ENCODE measurements at regions not wholly inside any gene's neighbourhood (a gene's known extent, or its start where the extent isn't known, plus 50 kb on each side); places are given as distances from the start of the nearest gene placed in this dataset.

- TF ChIP-seq EZH2phosphoT487 (IDR thresholded peaks at IDR 0.05; ENCODE audit: borderline replicate concordance) (no peak), CTCF (conservative IDR thresholded peaks at IDR 0.05; ENCODE audit: low read length) (no peak)
- no peaks in the 10 kb centered on the region for H3F3A ChIP-seq (ENCODE audit: low read depth)
Observed at GRCh38 chr21:23986214-23986613, 1621.1 kb downstream of the MRPL39 start.

GRCh38 chr21:23982546-23982945 is 1624.7 kb downstream of the MRPL39 start:
- H4K20me1 ChIP-seq (ENCODE audit: insufficient read depth, low read length, poor library complexity, severe bottlenecking): no peaks in the 10 kb centered on the region
- H2AFZ ChIP-seq (ENCODE audit: low read length): no peak overlapping the region
- no peak overlapping the region for H3K4me2 ChIP-seq (ENCODE audit: low read depth, low read length, poor library complexity, severe bottlenecking)
- H3K4me1 ChIP-seq (ENCODE audit: insufficient read depth, low read length, poor library complexity, severe bottlenecking): peaks cover 18% of the 10 kb centered on the region
- no peaks in the 10 kb centered on the region for H3F3A ChIP-seq (ENCODE audit: low read depth)
- no peaks in the 10 kb centered on the region for H3K79me2 ChIP-seq (ENCODE audit: insufficient read depth, low read length)
- no peak overlapping the region for H3K9ac ChIP-seq (ENCODE audit: low read depth, low read length, poor library complexity, severe bottlenecking)
- no peaks in the 10 kb centered on the region; the same call in 1 of the 2 replicates for H3K9me3 ChIP-seq (ENCODE audit: insufficient read depth, low read depth, low read length)
- no peak overlapping the region for H3K4me3 ChIP-seq (ENCODE audit: low read length, poor library complexity, severe bottlenecking)
- no peak for TF ChIP-seq CTCF (conservative IDR thresholded peaks at IDR 0.05; ENCODE audit: low read length)
- TF ChIP-seq EZH2phosphoT487 (IDR thresholded peaks at IDR 0.05; ENCODE audit: borderline replicate concordance): no peak
- no peaks in the 10 kb centered on the region for H3K9me2 ChIP-seq (replicated peaks; ENCODE audit: low read depth, low read length)
- H3K36me3 ChIP-seq (ENCODE audit: insufficient read depth, low read length): no peaks in the 10 kb centered on the region
- H3K27me3 ChIP-seq (ENCODE audit: insufficient read depth, low read length, poor library complexity, severe bottlenecking): no peaks in the 10 kb centered on the region

More at GRCh38 chr21:23986214-23986613, 1621.1 kb downstream of the MRPL39 start:
- Histone ChIP-seq H3K9me2 (replicated peaks; ENCODE audit: low read depth, low read length) (no peaks in the 10 kb centered on the region), H3K36me3 (ENCODE audit: insufficient read depth, low read length) (no peaks in the 10 kb centered on the region), H3K4me3 (ENCODE audit: low read length, poor library complexity, severe bottlenecking) (no peak overlapping the region), H3K27me3 (ENCODE audit: insufficient read depth, low read length, poor library complexity, severe bottlenecking) (no peaks in the 10 kb centered on the region), H4K20me1 (ENCODE audit: insufficient read depth, low read length, poor library complexity, severe bottlenecking) (no peaks in the 10 kb centered on the region), H3K79me2 (ENCODE audit: insufficient read depth, low read length) (no peaks in the 10 kb centered on the region), H3K9ac (ENCODE audit: low read depth, low read length, poor library complexity, severe bottlenecking) (no peak overlapping the region), H2AFZ (ENCODE audit: low read length) (no peak overlapping the region), H3K4me1 (ENCODE audit: insufficient read depth, low read length, poor library complexity, severe bottlenecking) (no peaks in the 10 kb centered on the region), H3K4me2 (ENCODE audit: low read depth, low read length, poor library complexity, severe bottlenecking) (no peak overlapping the region), H3K9me3 (ENCODE audit: insufficient read depth, low read depth, low read length) (no peaks in the 10 kb centered on the region; the same call in 1 of the 2 replicates)

DNA sequence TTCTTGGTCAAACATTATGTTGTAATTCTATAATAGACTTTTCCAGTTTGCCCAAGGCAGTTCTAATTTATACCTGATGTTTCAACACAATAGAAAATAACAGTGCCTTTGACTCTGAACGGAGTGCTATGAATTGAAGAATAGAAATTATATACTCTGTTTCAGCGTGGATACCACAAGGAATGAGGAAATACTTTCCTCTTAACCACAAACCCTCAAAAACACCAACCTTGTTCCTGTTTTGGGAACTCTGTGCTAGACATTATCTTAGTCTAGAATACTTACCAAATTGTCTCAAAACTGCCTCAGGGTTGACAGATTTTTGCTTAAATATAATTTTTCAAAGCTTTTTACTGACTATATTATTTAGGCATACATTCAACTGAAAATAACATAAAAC is 1629.3 kb downstream of the MRPL39 start:
- peaks cover 18% of the 10 kb centered on the region for H3K4me1 ChIP-seq (ENCODE audit: insufficient read depth, low read length, poor library complexity, severe bottlenecking)
- H3K9me3 ChIP-seq (ENCODE audit: insufficient read depth, low read depth, low read length): no peaks in the 10 kb centered on the region
- H3K9me2 ChIP-seq (replicated peaks; ENCODE audit: low read depth, low read length): no peaks in the 10 kb centered on the region
- no peaks in the 10 kb centered on the region for H3K36me3 ChIP-seq (ENCODE audit: insufficient read depth, low read length)
- TF ChIP-seq EZH2phosphoT487 (IDR thresholded peaks at IDR 0.05; ENCODE audit: borderline replicate concordance) (no peak), CTCF (conservative IDR thresholded peaks at IDR 0.05; ENCODE audit: low read length) (no peak)
- H3K79me2 ChIP-seq (ENCODE audit: insufficient read depth, low read length): no peaks in the 10 kb centered on the region
- H3K27me3 ChIP-seq (ENCODE audit: insufficient read depth, low read length, poor library complexity, severe bottlenecking): no peaks in the 10 kb centered on the region
- no peaks in the 10 kb centered on the region for H3F3A ChIP-seq (ENCODE audit: low read depth)
- H3K4me3 ChIP-seq (ENCODE audit: low read length, poor library complexity, severe bottlenecking): no peak overlapping the region
- no peak overlapping the region for H3K9ac ChIP-seq (ENCODE audit: low read depth, low read length, poor library complexity, severe bottlenecking)
- no peak overlapping the region for H2AFZ ChIP-seq (ENCODE audit: low read length)
- H4K20me1 ChIP-seq (ENCODE audit: insufficient read depth, low read length, poor library complexity, severe bottlenecking): no peaks in the 10 kb centered on the region
- no peak overlapping the region for H3K4me2 ChIP-seq (ENCODE audit: low read depth, low read length, poor library complexity, severe bottlenecking)

All from Loucy (cell line).